NCI-H524 treated with DMSO at 0.1 percent for 48 hours (cell line): ENCODE measurements at regions not wholly inside any gene's neighbourhood (a gene's known extent, or its start where the extent isn't known, plus 50 kb on each side); places are given as distances from the start of the nearest gene placed in this dataset.
"Not testable (repeated sequence)": the region's sequence is repeated elsewhere in the genome, so short reads cannot be mapped to it uniquely, and the experiment has no call there.

Source experiments
- DNase-seq: peaks from one replicate; lab custom pipeline; 2025; lab: John Stamatoyannopoulos, UW

DNA sequence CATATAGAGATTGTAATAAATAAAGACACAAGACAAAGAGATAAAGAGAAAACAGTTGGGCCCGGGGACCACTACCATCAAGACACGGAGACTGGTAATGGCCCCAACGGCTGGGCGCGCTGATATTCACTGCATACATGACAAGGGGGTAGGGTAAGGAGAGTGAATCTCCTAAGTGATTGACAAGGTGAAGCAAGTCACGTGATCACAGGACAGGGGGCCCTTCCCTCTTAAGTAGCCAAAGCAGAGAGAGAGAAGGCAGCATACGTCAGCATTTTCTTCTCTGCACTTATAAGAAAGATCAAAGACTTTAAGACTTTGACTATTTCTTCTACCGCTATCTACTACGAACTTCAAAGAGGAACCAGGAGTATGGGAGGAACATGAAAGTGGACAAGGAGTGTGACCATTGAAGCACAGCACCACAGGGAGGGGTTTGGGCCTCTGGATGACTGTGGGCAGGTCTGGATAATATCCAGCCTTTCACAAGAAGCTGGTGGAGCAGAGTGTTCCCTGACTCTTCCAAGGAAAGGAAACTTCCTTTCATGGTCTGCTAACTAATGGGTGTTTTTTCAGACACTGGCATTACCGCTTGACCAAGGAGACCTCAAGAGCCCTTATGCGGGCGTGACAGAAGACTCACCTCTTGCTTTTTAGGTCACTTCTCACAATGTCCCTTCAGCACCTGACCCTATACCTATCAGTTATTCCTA is 75.6 kb downstream of the MRPL39 start:
- DNase-seq, result not testable (repeated sequence)

GRCh38 chr21:25528515-25528914 is 78.8 kb downstream of the MRPL39 start:
- no peak for DNase-seq

- no peak for DNase-seq
Observed at GRCh38 chr21:25518491-25518911, 88.8 kb downstream of the MRPL39 start.

GRCh38 chr21:25515484-25516405 is 91.5 kb downstream of the MRPL39 start:
- DNase-seq, result peak; percentile 63

DNA sequence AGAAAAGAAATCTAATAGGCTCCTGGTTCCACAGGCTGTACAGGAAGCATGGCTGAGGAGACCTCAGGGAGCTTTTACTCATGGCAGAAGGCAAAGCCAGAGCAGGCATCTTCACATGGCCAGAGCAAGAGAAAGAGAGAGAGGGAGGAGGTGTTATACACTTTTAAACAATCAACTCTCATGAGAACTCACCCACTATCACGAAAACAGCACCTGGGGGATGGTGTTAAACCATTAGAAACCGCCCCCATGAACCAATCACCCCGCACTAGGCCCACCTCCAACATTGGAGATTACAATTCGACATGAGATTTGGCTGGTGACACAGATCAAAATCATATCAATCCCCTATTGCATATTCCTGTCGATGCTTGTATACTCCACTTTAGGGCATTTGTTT is 93.5 kb downstream of the MRPL39 start:
- no peak for DNase-seq

- DNase-seq, result no peak
Observed at GRCh38 chr21:25512095-25513081, 94.9 kb downstream of the MRPL39 start.

GRCh38 chr21:25509862-25510261 is 97.4 kb downstream of the MRPL39 start:
- no peak for DNase-seq

- DNase-seq, result no peak
Observed at GRCh38 chr21:25508364-25508763, 98.9 kb downstream of the MRPL39 start.

DNA sequence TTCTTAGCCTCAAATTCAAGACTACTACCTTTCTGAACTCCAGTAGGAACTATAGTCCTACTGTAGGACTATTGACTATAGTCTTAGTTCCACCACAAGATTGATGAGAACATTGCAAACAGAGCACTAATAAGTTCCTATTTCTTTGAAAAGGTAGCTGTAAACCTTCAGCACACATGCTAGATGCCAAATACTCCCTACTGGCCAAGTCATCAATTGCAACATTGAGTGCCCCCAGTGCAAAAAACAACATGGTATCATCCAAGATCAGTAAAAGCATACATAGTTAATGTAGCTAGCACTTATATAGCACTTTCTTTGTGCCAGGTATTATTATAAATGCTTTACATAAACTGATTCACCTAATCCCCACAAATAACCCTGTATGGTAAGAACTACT is 99.8 kb downstream of the MRPL39 start:
- no peak for DNase-seq

- DNase-seq, result no peak
Observed at GRCh38 chr21:25506887-25507286, 100.4 kb downstream of the MRPL39 start.

- DNase-seq, result no peak
Observed at GRCh38 chr21:25506261-25506660, 101.0 kb downstream of the MRPL39 start.

DNA sequence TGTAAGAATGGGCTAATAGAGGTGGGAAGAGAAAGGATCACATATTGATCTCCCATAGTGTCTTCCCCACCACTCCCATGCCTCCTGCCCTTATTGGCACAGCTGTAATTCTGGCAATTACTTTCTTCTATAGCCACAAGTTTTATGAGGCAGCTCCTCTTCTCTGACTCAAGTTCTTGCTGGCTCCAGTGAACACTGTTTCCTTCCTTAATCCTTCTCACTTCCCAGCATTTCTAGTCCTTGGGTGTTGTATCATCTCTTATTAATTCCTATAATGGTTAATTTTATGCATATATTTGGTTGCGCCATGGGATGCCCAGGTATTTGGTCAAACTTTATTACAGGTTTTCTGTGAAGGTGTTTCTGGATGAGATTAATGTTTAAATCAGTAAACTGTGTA is 103.3 kb downstream of the MRPL39 start:
- DNase-seq, result no peak

DNA sequence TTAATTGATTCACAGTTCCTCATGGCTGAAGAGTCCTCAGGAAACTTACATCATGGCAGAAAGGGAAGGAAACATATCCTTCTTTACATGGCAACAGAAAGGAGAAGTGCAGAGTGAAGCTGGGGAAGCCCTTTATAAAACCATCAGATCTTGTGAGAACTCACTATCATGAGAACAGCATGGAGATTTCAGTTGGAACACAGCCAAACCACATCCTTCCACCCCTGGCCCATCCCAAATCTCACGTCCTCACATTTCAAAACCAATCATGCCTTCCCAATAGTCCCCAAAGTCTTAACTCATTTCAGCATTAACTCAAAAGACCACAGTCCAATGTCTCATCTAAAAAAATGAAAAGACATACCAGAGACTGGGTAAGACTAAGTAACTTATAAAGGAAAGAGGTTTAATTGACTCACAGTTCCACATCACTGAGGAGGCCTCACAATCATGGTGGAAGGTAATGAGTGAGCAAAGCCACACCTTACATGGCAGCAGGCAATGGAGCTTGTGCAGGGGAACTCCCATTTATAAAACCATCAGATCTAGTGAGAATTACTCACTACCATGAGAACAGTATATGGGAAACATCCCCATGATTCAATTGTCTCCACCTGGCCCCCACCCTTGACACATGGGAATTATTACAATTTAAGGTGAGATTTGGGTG is 105.2 kb downstream of the MRPL39 start:
- DNase-seq, result no peak

DNA sequence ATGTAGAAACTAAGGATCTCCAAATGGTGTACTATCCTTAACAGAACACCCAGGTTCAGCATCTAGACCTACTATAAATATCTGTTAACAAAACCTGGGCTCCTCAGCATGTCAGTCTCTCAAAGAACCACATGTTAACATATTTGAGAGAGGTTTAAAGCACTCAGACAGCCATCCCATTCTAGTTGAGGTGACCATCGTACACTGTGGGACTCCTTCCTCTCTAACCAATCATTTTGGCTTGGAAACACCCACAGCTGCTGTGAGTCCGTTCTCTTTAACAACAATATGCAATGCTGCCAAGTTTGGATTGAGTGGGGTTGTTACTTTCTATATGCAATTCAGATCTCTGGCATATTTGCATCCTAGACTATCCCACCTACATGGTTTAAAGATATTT is 105.8 kb downstream of the MRPL39 start:
- DNase-seq, result no peak

DNA sequence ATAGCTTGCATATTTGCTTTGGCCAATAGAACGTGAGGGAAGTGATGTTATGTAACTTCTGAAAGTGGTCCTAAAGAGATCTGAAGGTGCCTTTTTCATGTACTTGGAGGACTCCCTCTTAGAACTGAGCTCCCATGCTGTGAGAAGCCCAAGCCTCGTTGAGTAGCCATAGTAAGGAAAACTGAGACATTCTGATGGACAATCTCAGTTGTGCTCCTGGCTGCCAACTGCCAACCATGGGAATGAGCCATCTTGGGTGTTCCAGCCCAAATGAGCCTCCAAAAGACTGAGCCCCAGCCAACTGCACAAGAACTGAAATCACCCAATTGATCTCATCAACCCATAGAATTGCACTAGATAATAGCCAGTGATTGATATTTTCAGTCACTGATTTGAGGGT is 106.7 kb downstream of the MRPL39 start:
- DNase-seq, result no peak

DNA sequence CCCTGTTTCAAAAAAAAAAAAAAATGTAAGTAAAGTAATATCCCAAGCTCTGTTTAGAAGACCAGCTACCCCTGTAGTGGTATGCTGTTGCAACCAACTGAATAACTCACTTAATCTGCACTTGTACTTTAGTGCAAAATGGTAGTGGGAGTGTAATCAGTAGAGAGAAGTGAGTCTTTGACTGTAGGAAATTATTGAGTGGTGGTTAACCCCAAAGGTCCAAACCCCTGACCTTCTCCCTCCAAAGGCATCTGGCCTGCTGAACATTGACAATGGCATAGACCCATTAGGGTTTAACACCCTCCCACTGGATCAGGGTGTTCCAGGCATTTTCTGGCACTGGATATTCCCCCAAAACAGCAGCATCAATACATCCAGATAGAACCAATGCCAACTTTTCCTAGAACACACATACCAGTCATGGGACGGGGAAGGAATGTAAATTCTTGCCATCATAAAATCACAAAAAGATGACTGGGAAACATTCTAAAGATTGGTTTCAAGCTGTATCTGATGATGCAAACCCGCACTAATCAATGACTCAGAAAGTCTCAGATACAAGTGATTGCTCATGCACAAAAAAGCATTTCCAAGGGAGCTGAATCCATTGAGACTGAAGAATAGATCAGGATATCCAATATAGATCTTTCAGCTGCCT is 110.3 kb downstream of the MRPL39 start:
- no peak for DNase-seq

GRCh38 chr21:25494804-25495203 is 112.5 kb downstream of the MRPL39 start:
- DNase-seq, result no peak

GRCh38 chr21:25493722-25494121 is 113.6 kb downstream of the MRPL39 start:
- DNase-seq, result no peak

GRCh38 chr21:25491267-25491666 is 116.0 kb downstream of the MRPL39 start:
- no peak for DNase-seq

- DNase-seq, result no peak
Observed at GRCh38 chr21:25490742-25491141, 116.5 kb downstream of the MRPL39 start.

- no peak for DNase-seq
Observed at GRCh38 chr21:25489673-25490072, 117.6 kb downstream of the MRPL39 start.
